ENCODE measurements at regions not wholly inside any gene's neighbourhood (a gene's known extent, or its start where the extent isn't known, plus 50 kb on each side); places are given as distances from the start of the nearest gene placed in this dataset.

DNA sequence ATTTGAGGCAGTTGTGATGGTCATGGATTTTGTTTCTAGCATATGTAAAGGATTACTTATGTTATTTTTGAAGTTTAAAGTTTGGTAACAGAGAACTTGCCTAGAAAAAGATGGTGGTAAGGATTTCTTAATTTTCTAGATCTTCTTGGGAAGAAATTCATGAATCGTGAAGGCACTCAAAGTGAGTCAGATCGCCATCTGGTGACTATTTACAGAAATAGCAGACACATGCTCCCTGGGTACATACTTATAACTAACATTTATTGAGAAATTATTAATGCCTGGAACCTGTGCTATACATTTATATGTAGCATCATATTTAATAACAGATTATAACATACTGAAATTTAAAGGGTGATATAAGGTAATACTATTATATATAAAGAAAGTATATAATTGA is 299.7 kb downstream of the IZUMO3 start:
- TF ChIP-seq, protein P1, sequence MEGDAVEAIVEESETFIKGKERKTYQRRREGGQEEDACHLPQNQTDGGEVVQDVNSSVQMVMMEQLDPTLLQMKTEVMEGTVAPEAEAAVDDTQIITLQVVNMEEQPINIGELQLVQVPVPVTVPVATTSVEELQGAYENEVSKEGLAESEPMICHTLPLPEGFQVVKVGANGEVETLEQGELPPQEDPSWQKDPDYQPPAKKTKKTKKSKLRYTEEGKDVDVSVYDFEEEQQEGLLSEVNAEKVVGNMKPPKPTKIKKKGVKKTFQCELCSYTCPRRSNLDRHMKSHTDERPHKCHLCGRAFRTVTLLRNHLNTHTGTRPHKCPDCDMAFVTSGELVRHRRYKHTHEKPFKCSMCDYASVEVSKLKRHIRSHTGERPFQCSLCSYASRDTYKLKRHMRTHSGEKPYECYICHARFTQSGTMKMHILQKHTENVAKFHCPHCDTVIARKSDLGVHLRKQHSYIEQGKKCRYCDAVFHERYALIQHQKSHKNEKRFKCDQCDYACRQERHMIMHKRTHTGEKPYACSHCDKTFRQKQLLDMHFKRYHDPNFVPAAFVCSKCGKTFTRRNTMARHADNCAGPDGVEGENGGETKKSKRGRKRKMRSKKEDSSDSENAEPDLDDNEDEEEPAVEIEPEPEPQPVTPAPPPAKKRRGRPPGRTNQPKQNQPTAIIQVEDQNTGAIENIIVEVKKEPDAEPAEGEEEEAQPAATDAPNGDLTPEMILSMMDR (conservative IDR thresholded peaks at IDR 0.05; ENCODE audit: low read length), result peak; percentile 80
- no peak for TF ChIP-seq EZH2phosphoT487 (IDR thresholded peaks at IDR 0.05; ENCODE audit: borderline replicate concordance, low read depth, low read length)
